NCI-H82 (cell line): ENCODE measurements at regions not wholly inside any gene's neighbourhood (a gene's known extent, or its start where the extent isn't known, plus 50 kb on each side); places are given as distances from the start of the nearest gene placed in this dataset.

Experiments used
- DNase-seq: peaks from one replicate; lab custom pipeline; 2025; lab: John Stamatoyannopoulos, UW

DNA sequence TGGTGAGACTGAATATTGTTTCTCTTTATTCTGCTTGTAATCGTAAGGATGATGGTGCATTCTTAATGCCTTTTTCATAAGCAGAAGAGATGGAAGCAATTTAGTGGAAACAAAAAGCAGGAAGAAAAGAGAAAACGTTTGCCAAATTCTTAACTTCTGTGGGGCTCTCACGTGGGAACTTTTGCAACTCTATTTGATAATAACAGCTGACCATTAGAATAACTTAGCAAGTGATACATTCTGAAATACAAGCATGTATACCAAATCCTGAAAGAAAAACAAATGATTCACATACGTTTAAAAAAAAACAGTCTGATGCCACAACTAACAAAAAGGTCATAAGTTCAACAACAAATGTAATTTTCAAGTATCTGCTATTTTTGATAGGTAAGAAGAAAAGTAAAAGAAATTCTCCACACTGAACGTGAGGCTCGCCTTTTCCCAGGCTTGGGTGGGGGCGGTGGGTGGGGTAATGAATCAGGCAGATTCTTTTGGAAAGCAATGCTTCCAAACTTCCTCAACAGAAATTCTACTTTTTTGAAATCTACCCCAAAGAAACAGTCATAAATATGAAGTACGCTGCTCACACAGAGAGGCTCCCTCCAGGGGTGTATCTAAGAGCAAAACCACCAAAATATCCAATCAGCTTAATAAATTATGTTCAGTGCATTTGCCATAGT is 446.2 kb upstream of the MGMT start:
- no peak for DNase-seq

DNA sequence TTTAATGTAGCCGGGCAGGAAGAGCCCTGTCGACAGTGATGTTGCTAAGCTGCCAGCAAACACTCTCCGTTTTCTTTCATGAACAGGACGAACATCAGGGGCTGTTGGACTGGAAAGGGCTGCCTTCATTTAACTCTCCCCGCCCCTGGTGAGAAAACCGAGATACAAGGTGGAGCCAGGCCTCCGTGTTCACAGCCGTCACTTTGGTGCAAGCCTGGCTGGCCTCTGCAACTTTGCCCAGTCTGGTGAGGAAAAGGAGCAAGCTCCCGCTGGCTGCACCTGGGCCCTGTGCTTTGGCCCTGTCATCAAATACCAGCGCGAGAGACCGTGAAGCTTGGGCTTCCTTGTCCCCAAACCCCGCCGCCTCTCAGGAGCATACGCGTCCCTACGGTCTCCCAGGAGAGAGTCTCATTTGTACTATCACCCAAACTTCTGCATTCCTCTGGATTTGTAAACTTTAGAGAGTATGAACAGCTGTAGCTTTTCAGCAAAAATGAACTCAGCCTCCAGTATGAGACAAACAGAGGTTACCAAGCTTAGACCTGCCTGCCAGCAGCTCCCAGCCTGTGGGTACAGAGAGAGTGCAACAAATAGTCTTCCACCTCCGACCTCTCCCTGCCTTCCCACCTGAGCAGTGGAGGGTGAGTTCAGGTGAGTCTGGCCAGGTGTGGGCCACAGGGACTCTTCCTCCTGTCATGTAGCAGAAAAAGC is 445.3 kb upstream of the MGMT start:
- DNase-seq, result no peak

DNA sequence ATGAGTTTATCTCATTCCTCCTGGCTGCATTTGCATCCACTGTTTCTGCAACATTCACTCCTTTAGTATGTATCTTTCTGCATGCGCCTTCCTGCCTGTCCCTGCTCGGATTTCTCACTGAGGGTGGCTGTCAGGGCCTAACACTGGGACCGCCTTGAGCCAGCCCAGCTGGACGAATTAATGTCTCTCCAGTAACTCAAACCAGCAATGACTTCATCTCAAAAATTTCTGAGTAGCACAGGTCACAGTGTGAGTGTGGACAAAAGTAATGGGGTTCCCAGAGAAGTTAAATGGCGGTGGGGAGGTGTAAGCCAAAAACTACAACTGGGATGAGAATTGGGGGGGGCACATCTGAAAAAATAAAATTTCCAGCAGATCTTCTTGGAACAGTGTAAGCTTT is 444.0 kb upstream of the MGMT start:
- DNase-seq, result no peak

DNA sequence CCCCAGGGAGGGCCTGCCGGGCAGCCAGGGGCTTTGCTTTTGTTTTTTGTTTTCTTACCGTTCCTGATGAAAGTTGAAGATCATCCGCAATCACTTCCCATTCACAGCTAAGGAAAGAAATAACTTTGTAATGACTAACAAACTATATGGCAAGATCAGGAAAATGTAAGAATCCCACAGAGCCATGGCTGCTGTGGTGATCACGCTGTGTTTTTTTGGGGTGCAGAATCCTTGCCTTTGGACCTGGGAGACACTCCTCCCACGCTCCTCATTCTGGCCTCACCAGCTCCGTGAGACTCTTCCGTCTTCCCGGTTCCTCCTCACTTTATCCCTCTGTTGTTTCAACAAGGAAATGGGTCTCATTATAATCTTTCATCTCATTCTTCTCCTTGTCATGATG is 443.0 kb upstream of the MGMT start:
- DNase-seq, result no peak

DNA sequence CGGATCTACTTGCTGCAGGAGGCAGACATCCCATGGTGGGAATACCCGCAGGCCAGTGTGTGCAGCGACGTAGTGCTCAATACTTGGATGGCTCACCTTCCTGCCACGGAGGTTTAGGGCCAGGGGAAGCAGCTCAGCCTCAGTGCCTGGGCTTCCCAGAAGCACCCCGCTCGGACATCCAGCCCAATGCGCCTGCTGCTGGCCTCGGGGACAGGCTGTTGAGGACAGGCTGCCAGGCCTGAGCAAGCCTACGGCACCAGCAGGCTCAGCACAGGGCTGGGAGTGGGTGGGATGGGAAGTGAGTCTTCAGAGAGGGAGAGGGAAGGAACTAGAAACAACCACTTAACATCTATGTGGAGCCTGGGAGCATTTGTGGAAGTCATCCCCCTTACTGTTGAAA is 441.3 kb upstream of the MGMT start:
- DNase-seq, result no peak

DNA sequence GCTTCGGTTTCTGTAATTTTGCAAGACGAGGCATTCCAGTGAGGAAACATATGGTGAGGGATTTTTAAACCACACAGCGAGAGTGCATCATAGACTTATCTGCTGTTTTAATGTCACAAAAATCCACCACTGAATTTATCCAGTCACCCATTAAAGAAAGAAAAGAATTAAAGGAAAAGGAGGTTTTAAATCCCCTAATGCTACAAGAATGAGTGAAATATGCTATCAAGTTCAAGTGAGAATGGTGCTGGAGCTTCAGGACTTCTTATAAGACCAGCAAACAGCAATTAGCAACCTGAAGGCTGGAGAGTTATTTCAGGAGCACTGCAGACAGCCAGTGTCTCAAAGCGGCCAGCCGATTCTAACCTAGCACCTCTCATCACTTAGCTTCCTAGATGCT is 439.1 kb upstream of the MGMT start:
- no peak for DNase-seq

DNA sequence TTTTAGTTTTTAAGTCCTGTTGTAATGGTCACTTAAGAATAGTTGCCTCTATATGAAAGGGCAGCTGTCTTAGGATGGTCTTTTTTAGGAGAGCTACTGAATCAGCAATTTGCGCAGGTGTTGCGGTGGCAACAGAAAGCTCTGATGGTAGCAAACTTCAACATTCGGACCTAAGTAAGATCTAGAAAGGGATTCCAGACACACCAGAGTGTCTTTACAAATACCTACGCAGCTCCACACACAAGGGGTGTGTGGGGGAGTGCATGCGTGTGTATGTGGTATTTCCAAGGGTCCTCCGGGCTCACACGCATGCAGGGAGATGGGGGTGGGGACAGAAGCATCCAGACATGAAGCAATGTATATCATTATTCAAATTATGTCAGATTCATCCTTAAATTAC is 438.6 kb upstream of the MGMT start:
- DNase-seq, result no peak

DNA sequence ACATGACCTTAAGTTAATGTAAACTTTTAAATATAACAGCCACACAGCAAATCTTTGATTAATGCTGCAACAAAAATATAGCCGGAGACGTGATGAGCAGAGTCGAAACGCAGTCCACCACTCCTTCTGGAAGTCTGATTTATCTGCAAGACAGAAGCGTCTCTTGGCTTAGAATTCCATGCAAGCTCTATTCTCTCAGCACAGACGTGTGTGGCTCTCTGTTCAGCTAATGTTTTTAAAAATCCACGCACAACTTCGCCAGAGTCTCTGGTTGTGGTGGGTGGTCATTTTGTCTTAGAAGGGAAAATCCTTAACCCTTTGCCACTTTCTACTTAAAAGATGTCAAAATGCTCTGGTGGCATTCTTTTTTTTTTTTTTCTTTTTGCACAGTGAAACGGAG is 438.0 kb upstream of the MGMT start:
- DNase-seq, result no peak

DNA sequence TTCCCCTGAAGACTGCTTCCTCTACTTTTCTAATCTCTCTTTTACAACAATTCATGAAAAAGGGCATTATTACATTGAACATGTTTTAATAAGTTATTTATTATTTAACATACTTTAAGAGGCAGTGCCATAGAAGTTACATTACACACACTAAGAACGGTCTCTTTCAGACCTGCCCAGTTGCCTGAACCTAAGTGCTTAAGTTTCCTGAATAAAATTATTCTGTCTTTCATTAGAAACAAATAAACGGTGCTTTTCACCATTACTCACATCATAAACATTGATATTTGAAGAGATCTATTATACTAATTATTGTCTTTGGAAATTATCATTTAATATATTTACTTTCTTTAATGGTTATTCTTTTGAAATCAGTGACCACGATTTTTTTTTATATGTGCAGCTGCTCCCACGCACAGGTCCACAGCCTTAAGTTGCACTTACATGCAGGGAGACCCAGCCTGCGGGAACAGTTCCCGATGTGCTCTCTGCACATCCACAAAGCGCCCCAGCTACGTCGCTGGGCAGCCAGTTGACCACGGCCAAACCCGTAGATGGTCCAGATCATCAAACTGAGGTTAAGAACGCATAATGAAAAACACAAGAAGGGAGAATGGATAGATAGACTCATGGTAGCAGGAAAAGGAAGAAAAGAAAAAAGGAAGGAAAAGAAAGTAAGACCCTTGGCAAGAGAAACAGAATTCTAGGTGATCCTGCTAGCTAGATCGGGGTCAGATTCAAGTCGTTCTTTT is 437.0 kb upstream of the MGMT start:
- DNase-seq, result no peak

DNA sequence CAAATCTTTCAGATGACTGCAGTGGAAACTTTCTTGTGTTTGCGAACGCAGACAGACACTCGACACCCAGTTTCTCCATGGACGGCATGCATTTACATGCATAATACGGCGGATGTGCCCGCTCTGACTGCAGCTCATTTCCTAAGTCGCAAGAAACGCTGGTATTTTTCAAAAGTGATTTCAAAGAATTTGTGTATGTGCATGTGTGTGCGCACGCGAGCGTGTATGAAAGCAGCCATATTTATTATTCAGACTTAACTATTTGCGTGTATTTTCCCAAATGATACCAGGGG is 436.5 kb upstream of the MGMT start:
- DNase-seq, result no peak

DNA sequence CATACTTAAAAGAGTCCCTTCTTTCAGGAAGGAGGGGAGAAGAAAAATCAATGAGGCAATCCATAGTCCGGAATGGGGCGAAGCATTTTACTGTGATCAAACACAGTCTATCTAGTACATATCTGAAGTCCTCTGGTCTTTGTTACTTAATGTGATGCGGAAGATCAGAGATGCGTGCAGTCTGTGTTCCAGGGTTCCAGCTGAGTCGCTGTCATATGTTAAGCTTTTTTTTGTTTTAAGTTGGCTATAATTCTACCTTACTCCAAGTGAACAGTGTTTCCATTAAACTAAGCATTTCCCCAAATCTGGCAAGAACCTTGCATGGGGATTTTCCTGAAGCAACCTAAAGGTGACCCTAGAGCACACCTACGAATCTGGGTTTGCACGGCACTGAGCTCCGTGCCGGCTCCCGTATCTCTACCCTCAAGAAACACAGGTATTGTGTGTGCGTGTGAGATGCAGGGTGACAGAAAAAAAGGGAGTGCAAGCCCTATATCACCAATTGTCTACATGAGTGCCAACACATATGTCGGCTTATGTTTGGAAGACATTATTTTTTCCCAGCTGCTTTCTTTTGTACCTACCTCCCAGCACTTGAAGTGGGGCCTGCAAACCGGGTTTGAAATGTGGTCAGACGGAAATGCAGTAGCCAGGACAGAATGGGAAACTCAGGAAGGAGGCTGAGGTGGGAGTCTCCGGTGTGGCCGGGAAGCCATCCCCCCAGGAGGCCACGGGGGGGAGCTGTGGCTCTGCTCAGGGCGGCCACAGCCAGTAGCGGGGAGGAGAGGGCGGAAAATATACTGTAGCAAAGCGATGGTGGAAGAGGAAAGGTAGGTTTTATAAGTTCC is 435.8 kb upstream of the MGMT start:
- DNase-seq, result peak; percentile 52

DNA sequence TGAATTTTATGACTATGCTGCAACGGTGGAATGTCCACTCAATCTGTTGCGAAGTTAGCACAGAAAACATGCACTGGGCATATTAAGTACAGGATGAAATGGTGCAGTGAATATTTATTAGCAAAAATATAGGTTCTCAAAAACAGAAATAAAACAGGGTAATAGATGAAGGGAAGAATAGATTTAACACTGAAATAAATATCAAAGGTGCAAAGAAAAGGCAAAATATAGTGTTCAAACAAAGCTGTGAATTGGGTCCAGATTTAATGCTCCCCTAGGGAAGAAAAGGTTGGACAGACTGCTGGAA is 435.2 kb upstream of the MGMT start:
- no peak for DNase-seq

DNA sequence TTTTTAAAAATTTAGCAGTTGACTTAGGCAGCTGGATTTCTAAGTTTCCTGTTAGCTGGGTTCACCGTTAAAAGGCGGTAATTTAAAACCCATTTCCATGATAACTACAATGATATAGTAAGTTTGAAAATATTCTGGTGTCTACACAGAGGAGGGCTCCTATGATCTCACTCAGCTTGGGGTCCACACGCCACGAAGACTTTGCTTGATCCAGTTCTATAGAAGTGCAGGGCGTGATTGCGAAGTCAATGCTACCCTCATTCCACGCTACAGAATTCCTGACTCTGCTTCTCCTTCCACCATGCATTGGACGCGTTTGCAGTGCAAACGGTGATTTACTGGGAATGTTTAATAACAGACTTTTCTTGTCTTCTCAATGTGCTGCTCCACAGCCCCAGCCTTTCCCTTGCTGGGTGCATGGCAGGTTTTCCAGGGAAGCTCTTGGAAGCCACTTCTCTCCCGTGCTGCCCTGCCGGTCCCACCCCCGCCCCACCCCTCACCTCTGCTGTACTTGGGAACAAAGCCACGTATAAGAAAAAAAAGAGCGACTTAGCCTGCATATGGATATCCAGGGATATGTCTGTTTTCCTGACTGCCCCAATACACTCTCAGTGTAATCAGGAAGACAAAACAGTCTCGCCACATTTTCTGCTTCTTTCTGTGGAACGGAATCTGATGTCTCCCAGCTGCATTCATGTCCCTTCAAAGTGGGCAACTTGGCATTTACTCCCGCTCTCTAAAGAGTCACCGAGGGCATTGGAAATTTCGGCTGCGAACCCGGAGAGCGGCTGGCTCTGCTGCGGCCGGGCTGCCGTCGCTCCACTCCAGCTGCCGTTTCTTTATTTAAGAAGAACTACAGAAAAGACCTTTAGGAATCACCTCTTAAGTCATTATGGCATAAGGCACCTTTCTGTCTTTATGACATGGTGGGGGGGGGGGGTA is 434.4 kb upstream of the MGMT start:
- no peak for DNase-seq

DNA sequence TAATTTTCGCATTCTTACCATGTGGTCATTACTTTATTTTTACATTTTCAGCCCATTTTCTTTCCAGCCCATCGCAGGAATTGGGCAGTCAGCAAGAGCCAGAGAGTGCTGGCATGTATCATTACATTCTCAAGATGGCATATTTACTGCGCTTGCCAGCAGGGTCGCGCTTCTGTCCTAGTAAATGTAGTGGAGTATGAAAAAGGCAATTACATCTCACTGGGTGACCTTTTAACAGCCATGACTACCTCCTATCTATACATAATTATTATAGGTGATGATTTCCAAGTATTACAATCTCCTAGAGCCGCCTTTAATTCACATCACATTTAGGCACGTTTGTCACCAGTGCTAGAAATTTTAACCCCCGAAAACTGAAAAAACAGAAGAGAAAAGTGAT is 433.7 kb upstream of the MGMT start:
- DNase-seq, result no peak

DNA sequence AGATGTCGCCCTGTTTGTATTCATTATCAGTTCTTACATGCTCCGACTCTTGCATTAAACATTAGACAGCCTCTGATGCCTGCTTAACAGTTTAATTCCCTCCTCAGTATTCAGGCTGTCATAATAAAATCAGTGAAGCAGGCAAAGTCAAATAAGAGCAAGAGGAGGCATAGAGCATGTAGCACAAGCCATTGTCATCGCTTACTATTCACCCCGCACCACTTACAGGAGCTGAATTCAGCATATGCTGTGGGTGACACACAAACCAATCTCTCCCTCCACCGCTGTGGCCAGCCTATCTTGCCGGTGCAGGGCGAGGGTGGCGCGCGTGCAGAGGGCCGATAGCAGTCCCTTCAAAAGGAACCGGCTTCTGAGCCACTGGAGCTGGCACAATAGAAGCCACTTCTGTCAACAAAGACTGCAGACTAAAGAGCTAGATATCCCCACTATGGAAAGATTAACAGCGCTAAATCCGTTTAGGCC is 433.2 kb upstream of the MGMT start:
- peak; percentile 19 for DNase-seq

DNA sequence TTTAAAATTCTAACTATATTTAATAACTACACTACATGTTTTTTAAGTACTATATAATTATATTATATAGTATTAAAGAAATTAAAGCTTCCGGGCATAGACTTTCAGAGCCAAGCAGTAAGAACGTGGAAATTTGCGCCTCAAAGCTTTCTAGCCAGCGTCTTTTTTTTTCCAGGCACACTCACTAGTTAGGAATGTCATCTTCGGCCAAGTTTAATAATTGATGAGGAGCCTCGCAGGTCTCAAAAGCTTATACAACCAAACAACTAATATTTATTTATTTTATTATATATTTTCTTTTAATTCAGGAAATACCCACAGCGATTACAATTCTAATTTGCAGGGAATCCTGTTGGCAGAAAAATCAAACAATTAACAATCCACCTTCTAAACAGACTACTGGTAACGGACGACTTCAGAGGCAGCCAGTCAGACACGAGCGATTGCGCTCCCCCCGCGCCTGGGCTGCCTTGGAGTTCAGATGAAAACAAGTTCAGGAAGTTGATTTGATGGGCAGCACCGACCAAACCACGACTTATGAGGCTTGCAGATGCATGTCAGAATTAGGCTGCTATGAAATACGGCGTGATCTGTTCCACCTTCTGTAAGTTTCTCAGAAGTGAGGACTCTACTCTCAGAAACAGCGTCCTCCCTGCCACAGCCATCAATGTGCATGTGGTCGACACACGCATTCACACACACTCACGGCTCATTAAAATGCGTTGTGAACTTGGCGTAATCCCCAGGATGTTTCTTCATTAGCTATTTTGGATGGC is 431.8 kb upstream of the MGMT start:
- no peak for DNase-seq

DNA sequence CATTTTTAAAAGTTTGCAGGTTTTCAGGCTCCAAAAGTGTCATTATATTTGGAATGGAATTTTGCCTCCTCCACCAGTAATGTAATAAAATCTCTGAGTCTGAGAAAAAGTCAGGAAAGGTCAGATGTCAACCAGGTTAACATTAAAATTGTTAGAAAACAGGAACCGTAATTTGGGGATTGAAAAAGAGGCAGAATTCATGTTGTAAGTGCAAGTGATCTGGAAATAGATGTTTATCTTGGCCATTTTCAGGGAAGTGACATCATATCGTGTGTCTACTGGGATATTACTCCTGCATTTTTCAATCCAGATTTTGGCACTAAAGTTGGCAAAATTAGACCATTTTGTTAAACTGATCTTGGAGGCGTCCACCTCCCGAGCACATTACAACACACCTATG is 428.5 kb upstream of the MGMT start:
- DNase-seq, result no peak

DNA sequence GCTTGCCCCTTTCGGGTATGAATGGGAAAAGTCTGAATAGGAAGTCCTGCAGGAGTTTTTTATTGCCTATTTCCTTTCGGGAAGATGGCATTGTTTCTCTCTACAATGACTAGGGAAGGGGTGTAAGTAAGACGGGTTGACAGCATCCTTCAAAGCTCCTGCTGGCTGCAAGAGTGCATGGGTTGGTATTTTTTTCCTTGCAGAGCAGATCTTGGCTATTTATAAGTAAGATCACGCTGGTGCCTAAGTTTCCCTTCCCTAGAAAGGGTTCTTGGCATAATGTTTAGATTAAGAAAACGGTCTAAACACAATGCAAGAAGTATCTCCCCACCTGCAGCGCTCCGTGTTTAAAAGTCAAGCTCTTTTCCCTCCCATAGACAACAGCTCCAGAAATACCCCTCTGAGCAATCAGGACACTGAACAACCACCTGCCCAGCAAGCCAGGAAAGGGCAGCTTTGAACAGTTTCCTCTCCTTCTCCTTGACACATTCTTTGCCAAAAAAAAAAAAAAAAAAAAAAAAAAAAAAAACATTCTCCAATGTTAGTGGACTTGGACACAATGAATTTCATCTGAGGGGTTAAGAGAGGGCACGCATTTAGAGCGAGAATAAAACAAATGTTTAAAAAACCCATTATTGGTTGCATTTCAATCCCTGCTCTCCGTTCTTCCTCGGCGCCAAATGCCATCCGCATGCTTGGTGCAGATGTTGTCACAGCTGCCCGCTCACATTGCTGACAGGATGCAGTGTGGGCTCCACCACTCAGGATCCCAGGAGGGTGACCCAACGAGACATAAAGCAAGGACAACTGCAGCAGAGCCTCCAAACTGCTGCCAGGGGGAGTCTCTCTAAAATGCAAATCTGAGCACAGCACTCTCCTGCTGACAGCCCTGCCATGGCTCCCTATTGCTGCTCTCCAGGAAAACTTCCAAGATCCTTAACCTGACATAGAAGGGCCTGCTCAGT is 427.4 kb upstream of the MGMT start:
- DNase-seq, result no peak

DNA sequence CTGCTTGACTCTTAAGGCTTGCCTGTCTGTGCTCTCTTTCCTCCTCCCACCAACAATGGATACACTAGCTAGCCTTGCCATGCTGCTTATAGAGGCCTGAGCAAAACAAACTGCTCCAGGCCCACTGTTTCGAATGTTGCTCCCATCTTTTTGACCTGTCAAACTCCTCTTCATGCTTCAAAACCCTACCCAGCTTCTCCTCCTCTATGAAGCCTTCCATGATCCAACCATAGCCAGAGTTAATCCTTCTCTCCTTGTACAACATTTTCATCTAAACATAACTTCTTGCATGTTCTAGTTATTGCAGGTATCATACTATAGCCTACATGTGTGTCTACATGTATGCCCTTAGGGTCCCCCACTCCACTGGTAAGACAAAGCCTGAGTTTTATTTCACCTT is 426.7 kb upstream of the MGMT start:
- no peak for DNase-seq

DNA sequence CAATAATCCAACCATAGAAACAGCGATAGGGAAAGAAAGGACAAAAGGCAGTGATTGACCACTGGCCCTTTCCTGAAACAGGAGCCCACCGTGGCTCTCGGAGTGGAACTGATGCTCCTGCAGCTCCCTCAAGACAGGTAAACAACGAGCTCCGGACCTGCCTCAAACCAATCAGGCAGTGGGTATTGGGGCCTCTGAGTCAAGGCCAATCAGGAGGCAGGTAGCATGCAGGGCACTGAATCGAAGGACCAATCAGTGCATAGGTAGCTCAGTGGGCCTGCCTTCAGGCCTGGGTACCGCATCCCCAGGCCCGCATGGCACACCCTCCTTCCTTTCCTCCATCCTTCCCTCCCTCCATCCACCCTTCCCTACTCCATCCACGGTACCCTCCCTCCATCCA is 425.1 kb upstream of the MGMT start:
- no peak for DNase-seq
